Hepatocyte (in vitro differentiated cells): ENCODE measurements at regions not wholly inside any gene's neighbourhood (a gene's known extent, or its start where the extent isn't known, plus 50 kb on each side); places are given as distances from the start of the nearest gene placed in this dataset.

Experiments
- DNase-seq: peaks from one replicate; pipeline ENCODE4 v3.0.0-alpha.2; 2016; ENCODE audit warnings: low spot score
- H2AFZ ChIP-seq: fragments of 200-600 bp; sonication (generic); 2 replicates; pipeline ENCODE4 v1.6.0; 2016; ENCODE audit warnings: antibody characterized with exemption, mild to moderate bottlenecking
- H3K27ac ChIP-seq: fragments of 200-600 bp; sonication (generic); 2 replicates; pipeline ENCODE4 v1.5.1; 2016; ENCODE audit warnings: mild to moderate bottlenecking
- H3K27me3 ChIP-seq: fragments of 200-600 bp; sonication (generic); 2 replicates; pipeline ENCODE4 v1.6.1; 2016
- H3K36me3 ChIP-seq: fragments of 200-600 bp; sonication (generic); replicated peaks from 2 replicates; pipeline ENCODE4 v1.5.1; 2016; ENCODE audit warnings: low read depth; ENCODE audit not compliant: insufficient read depth
- H3K4me1 ChIP-seq: fragments of 200-600 bp; sonication (generic); 2 replicates; pipeline ENCODE4 v1.5.1; 2016; ENCODE audit warnings: mild to moderate bottlenecking, moderate library complexity; ENCODE audit not compliant: insufficient read depth
- H3K4me2 ChIP-seq: fragments of 200-600 bp; sonication (generic); 2 replicates; pipeline ENCODE4 v1.6.0; 2016
- H3K4me3 ChIP-seq: fragments of 200-600 bp; sonication (generic); 2 replicates; pipeline ENCODE4 v1.5.1; 2016; ENCODE audit warnings: mild to moderate bottlenecking
- H3K79me2 ChIP-seq: fragments of 200-600 bp; sonication (generic); 2 replicates; pipeline ENCODE4 v1.6.0; 2017; ENCODE audit warnings: mild to moderate bottlenecking
- H3K9me2 ChIP-seq: fragments of 200-600 bp; sonication (generic); replicated peaks from 2 replicates; pipeline ENCODE4 v1.6.0; 2017; ENCODE audit warnings: mild to moderate bottlenecking; ENCODE audit not compliant: insufficient read depth
- H3K9me3 ChIP-seq: fragments of 200-600 bp; sonication (generic); 2 replicates; pipeline ENCODE4 v1.5.1; 2016; ENCODE audit warnings: low read depth, mild to moderate bottlenecking
- H4K20me1 ChIP-seq: fragments of 200-600 bp; sonication (generic); 2 replicates; pipeline ENCODE4 v1.6.0; 2016; ENCODE audit warnings: mild to moderate bottlenecking; ENCODE audit not compliant: insufficient read depth, poor library complexity, severe bottlenecking
- EZH2 ChIP-seq: fragments of 200-600 bp; sonication (generic); IDR thresholded peaks from 2 replicates; pipeline ENCODE4 v1.6.1; 2016; ENCODE audit warnings: antibody characterized with exemption, mild to moderate bottlenecking, borderline replicate concordance
- EZH2phosphoT487 ChIP-seq: fragments of 200-600 bp; sonication (generic); IDR thresholded peaks from one replicate; pipeline ENCODE4 v1.6.1; 2018; ENCODE audit warnings: antibody characterized with exemption, mild to moderate bottlenecking, low read depth, moderate library complexity; ENCODE audit not compliant: unreplicated experiment, severe bottlenecking
- WGBS: methylation state at CpG from one replicate; pipeline ENCODE4 v1.1.6; 2016; ENCODE audit warnings: low lambda C conversion rate; ENCODE audit errors: missing lambda C conversion rate; 5-methylcytosine and 5-hydroxymethylcytosine counted together
- TF ChIP-seq, protein P1 (sequence below): fragments of 200-600 bp; sonication (generic); IDR thresholded peaks from 2 replicates; pipeline ENCODE4 v1.5.1; 2016; ENCODE audit warnings: antibody characterized with exemption, mild to moderate bottlenecking; ENCODE audit not compliant: poor library complexity

DNA sequence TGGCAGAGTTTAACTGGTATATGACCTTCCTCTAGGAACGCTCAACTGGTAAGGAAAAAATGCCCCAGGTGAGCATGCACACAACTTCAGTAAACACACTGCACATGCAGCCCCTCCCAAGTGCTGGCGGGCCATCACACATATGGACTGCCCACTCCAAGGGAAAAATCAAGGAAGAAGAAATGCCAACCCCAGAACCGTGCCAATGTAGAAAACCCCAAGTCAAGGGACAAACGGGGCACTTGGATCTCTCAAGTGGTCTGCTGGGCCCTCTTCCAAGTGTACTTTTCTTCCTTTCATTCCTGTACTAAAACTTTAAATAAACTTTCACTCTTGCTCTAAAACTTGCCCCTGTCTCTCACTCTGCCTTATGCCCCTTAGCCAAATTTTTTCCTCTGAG lies 76.4 kb upstream of the ACVR1 start:
- Histone ChIP-seq H3K36me3 (no peaks in the 10 kb centered on the region), H3K9me3 (no peaks in the 10 kb centered on the region), H3K4me2 (no peak overlapping the region), H3K79me2 (no peaks in the 10 kb centered on the region), H3K27me3 (no peaks in the 10 kb centered on the region), H3K4me3 (no peak overlapping the region), H3K9me2 (no peaks in the 10 kb centered on the region), H2AFZ (no peak overlapping the region), H3K4me1 (no peaks in the 10 kb centered on the region), H4K20me1 (no peaks in the 10 kb centered on the region), H3K27ac (no peak overlapping the region)
- 80% methylated on average over 4 of the region's 4 CpGs for WGBS
- TF ChIP-seq EZH2phosphoT487 (no peak), EZH2 (no peak)
- TF ChIP-seq, protein P1, sequence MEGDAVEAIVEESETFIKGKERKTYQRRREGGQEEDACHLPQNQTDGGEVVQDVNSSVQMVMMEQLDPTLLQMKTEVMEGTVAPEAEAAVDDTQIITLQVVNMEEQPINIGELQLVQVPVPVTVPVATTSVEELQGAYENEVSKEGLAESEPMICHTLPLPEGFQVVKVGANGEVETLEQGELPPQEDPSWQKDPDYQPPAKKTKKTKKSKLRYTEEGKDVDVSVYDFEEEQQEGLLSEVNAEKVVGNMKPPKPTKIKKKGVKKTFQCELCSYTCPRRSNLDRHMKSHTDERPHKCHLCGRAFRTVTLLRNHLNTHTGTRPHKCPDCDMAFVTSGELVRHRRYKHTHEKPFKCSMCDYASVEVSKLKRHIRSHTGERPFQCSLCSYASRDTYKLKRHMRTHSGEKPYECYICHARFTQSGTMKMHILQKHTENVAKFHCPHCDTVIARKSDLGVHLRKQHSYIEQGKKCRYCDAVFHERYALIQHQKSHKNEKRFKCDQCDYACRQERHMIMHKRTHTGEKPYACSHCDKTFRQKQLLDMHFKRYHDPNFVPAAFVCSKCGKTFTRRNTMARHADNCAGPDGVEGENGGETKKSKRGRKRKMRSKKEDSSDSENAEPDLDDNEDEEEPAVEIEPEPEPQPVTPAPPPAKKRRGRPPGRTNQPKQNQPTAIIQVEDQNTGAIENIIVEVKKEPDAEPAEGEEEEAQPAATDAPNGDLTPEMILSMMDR, result no peak
- DNase-seq, result no peak

DNA sequence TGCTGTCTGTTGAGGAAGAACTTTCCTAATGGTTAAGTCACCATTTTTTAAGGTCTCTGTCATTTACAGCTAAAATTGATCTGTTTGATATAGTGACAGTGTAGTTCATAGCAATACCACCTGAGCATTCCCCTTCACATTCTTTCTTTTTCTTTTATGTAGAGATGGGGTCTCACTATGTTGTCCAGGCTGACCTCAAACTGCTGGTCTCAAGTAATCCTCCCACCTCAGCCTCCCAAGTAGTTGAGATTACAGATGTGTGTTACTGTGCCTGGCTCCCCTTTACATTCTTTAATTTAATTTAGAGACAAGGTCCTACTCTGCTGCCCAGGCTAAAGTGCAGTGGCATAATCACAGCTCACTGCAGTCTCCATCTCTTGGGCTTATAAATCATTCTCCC lies 72.7 kb upstream of the ACVR1 start:
- Histone ChIP-seq H4K20me1 (no peaks in the 10 kb centered on the region), H3K36me3 (no peaks in the 10 kb centered on the region), H3K4me2 (no peak overlapping the region), H3K9me2 (no peaks in the 10 kb centered on the region), H3K79me2 (no peaks in the 10 kb centered on the region), H3K27me3 (no peaks in the 10 kb centered on the region), H3K9me3 (no peaks in the 10 kb centered on the region), H3K4me3 (no peak overlapping the region), H3K4me1 (no peaks in the 10 kb centered on the region), H2AFZ (no peak overlapping the region), H3K27ac (no peak overlapping the region)
- TF ChIP-seq EZH2phosphoT487, result no peak
- TF ChIP-seq EZH2, result no peak
- TF ChIP-seq, protein P1, result no peak
- DNase-seq, result no peak

DNA sequence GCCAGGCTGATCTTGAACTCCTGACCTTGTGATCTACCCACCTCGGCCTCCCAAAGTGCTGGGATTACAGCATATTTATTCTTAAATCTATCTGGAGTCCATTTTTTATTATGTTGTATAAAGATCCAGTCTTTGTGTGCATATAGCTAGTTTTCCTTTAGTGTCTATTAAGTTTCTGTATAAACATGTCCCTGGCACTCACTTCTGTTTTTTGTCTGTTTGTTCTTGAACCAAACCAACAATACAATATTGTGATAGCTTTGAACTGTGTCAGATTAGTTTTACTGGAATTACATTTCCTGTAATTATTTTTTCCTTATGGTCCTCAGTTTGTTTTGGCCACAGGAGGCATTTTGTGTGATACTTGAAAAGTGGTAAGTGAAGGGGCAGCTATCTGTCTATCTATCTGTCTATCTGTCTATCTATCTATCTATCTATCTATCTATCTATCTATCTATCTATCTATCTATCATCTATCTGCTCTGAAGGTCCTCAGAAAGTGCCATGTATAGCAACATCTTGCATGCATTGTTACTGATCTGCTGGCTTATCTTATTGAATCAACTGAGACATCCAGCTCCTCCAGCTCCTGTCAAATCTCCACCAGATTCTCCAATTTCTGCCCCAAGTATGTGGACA lies 70.9 kb upstream of the ACVR1 start:
- H3K36me3 ChIP-seq, result no peaks in the 10 kb centered on the region
- no peaks in the 10 kb centered on the region for H3K4me1 ChIP-seq
- H3K4me2 ChIP-seq, result no peak overlapping the region
- no peaks in the 10 kb centered on the region for H3K27me3 ChIP-seq
- no peak overlapping the region for H2AFZ ChIP-seq
- 67% methylated on average over 1 of the region's 1 CpG for WGBS
- no peaks in the 10 kb centered on the region for H3K9me3 ChIP-seq
- no peaks in the 10 kb centered on the region for H3K9me2 ChIP-seq
- no peak overlapping the region for H3K27ac ChIP-seq
- H3K4me3 ChIP-seq, result no peak overlapping the region
- TF ChIP-seq EZH2 (no peak), EZH2phosphoT487 (no peak)
- TF ChIP-seq, protein P1, result no peak
- no peaks in the 10 kb centered on the region for H3K79me2 ChIP-seq
- H4K20me1 ChIP-seq, result no peaks in the 10 kb centered on the region
- DNase-seq, result no peak

DNA sequence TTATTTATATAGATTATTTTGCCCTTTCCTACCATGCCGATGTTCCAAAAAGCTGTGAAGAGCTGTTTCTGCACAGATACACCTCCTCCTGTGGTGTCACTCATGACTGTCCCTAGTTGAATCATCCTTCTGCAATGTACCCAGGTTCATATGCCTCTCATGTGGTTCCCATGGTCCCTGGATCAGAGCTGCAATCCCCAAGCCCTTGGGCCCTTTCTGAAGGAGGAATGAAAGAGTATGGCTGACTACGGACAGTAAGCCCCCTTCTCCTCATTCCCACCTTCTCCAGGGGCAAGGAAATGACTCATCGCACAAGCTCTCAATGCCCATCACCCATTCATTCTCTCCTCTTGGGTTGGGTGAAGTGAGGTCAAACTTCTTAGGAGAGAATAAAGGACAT lies 63.9 kb upstream of the ACVR1 start:
- Histone ChIP-seq H3K79me2 (no peaks in the 10 kb centered on the region), H4K20me1 (no peaks in the 10 kb centered on the region), H3K27ac (no peak overlapping the region), H3K9me3 (no peaks in the 10 kb centered on the region), H3K27me3 (no peaks in the 10 kb centered on the region), H3K9me2 (no peaks in the 10 kb centered on the region), H3K4me3 (no peak overlapping the region), H3K4me1 (peaks cover 7% of the 10 kb centered on the region), H3K4me2 (no peak overlapping the region), H3K36me3 (no peaks in the 10 kb centered on the region), H2AFZ (no peak overlapping the region)
- TF ChIP-seq, protein P1, result no peak
- no peak for TF ChIP-seq EZH2
- no peak for TF ChIP-seq EZH2phosphoT487
- DNase-seq, result no peak
- 93% methylated on average over 3 of the region's 3 CpGs for WGBS
